ENCODE measurements at regions not wholly inside any gene's neighbourhood (a gene's known extent, or its start where the extent isn't known, plus 50 kb on each side); places are given as distances from the start of the nearest gene placed in this dataset.
"Not testable (repeated sequence)": the region's sequence is repeated elsewhere in the genome, so short reads cannot be mapped to it uniquely, and the experiment has no call there.

- not testable (repeated sequence) for DNase-seq
Observed at GRCh38 chr15:20286559-20286958, 255.0 kb downstream of the GOLGA6L6 start.

- not testable (repeated sequence) for DNase-seq
Observed at GRCh38 chr15:20285696-20286300, 255.8 kb downstream of the GOLGA6L6 start.

- not testable (repeated sequence) for DNase-seq
Observed at GRCh38 chr15:20284891-20285535, 256.6 kb downstream of the GOLGA6L6 start.

- not testable (repeated sequence) for DNase-seq
Observed at GRCh38 chr15:20283651-20284050, 257.9 kb downstream of the GOLGA6L6 start.

- DNase-seq = not testable (repeated sequence)
Observed at GRCh38 chr15:20282491-20282943, 259.1 kb downstream of the GOLGA6L6 start.

- DNase-seq = not testable (repeated sequence)
Observed at GRCh38 chr15:20281567-20282275, 259.9 kb downstream of the GOLGA6L6 start.

- DNase-seq = no peak
Observed at GRCh38 chr15:20280933-20281463, 260.6 kb downstream of the GOLGA6L6 start.

- not testable (repeated sequence) for DNase-seq
Observed at GRCh38 chr15:20280141-20280932, 261.3 kb downstream of the GOLGA6L6 start.

GRCh38 chr15:20279056-20279455 is 262.5 kb downstream of the GOLGA6L6 start:
- DNase-seq = not testable (repeated sequence)

- DNase-seq = not testable (repeated sequence)
Observed at GRCh38 chr15:20278376-20278775, 263.2 kb downstream of the GOLGA6L6 start.

GRCh38 chr15:20277451-20277850 is 264.1 kb downstream of the GOLGA6L6 start:
- not testable (repeated sequence) for DNase-seq

GRCh38 chr15:20276312-20277114 is 265.1 kb downstream of the GOLGA6L6 start:
- DNase-seq = not testable (repeated sequence)

- not testable (repeated sequence) for DNase-seq
Observed at GRCh38 chr15:20275373-20275967, 266.1 kb downstream of the GOLGA6L6 start.

- DNase-seq = no peak
Observed at GRCh38 chr15:20272422-20273184, 269.0 kb downstream of the GOLGA6L6 start.

- DNase-seq = no peak
Observed at GRCh38 chr15:20271647-20272046, 270.0 kb downstream of the GOLGA6L6 start.

GRCh38 chr15:20269956-20270355 is 271.6 kb downstream of the GOLGA6L6 start:
- not testable (repeated sequence) for DNase-seq

- DNase-seq = not testable (repeated sequence)
Observed at GRCh38 chr15:20267996-20268395, 273.6 kb downstream of the GOLGA6L6 start.

GRCh38 chr15:20267051-20267730 is 274.4 kb downstream of the GOLGA6L6 start:
- DNase-seq = not testable (repeated sequence)

GRCh38 chr15:20265710-20266109 is 275.9 kb downstream of the GOLGA6L6 start:
- not testable (repeated sequence) for DNase-seq

All from DMS53 (cell line).